ENCODE measurements at regions not wholly inside any gene's neighbourhood (a gene's known extent, or its start where the extent isn't known, plus 50 kb on each side); places are given as distances from the start of the nearest gene placed in this dataset.

GRCh38 chr1:58870298-58870676 lies 86.4 kb upstream of the JUN start (continued):
- peak; percentile 16; the same call in 1 of the 2 replicates for TF ChIP-seq TEAD4 (IDR thresholded peaks at IDR 0.05; ENCODE audit: low read length)
- TF ChIP-seq TEAD4 (CRISPR knock-in tag; IDR thresholded peaks at IDR 0.05; ENCODE audit: borderline replicate concordance): no peak
- TF ChIP-seq FOXA3 (CRISPR knock-in tag; conservative IDR thresholded peaks at IDR 0.05 in 1 of 2, IDR thresholded peaks at IDR 0.05 in 1 of 2): peak in 1 of 2 experiments; percentile 25; a peak in 1 of 4 replicates
- peak; percentile 44 for TF ChIP-seq ZFX (CRISPR knock-in tag; IDR thresholded peaks at IDR 0.05)
- TF ChIP-seq PBX2 (CRISPR knock-in tag; IDR thresholded peaks at IDR 0.05; ENCODE audit: low read depth): no peak
- no peak for TF ChIP-seq PBX2 (tag; conservative IDR thresholded peaks at IDR 0.05; ENCODE audit: low read depth)
- TF ChIP-seq ATF1 (CRISPR knock-in tag; IDR thresholded peaks at IDR 0.05): no peak
- TF ChIP-seq ATF1 (tag; IDR thresholded peaks at IDR 0.05): no peak
- TF ChIP-seq GTF2A2 (tag; IDR thresholded peaks at IDR 0.05): no peak
- TF ChIP-seq TOE1 (IDR thresholded peaks at IDR 0.05; ENCODE audit: borderline replicate concordance): no peak
- no peak for TF ChIP-seq TOE1 (CRISPR knock-in tag; IDR thresholded peaks at IDR 0.05; ENCODE audit: borderline replicate concordance, low read depth)
- no peak for TF ChIP-seq NR2C2 (CRISPR knock-in tag; IDR thresholded peaks at IDR 0.05)
- no peak for TF ChIP-seq NR2C2 (tag; IDR thresholded peaks at IDR 0.05)
- no peak for TF ChIP-seq EP300 (IDR thresholded peaks at IDR 0.05; ENCODE audit: low read length)
- TF ChIP-seq HMBOX1 (IDR thresholded peaks at IDR 0.05): no peak
- no peak for TF ChIP-seq ZNF197 (CRISPR knock-in tag; IDR thresholded peaks at IDR 0.05; ENCODE audit: low read depth)
- TF ChIP-seq SOX6 (IDR thresholded peaks at IDR 0.05): peak; percentile 51
- TF ChIP-seq CXXC5 (CRISPR knock-in tag; IDR thresholded peaks at IDR 0.05): no peak
- TF ChIP-seq ZBTB8A (IDR thresholded peaks at IDR 0.05; ENCODE audit: partially characterized antibody): no peak
- no peak for TF ChIP-seq NR3C1 (CRISPR knock-in tag; IDR thresholded peaks at IDR 0.05)
- no peak for TF ChIP-seq ZBTB26 (CRISPR knock-in tag; IDR thresholded peaks at IDR 0.05)
- TF ChIP-seq PRPF4 (IDR thresholded peaks at IDR 0.05; ENCODE audit: insufficient read depth, low read depth, low read length, poor library complexity, severe bottlenecking): no peak
- TF ChIP-seq, protein P1, sequence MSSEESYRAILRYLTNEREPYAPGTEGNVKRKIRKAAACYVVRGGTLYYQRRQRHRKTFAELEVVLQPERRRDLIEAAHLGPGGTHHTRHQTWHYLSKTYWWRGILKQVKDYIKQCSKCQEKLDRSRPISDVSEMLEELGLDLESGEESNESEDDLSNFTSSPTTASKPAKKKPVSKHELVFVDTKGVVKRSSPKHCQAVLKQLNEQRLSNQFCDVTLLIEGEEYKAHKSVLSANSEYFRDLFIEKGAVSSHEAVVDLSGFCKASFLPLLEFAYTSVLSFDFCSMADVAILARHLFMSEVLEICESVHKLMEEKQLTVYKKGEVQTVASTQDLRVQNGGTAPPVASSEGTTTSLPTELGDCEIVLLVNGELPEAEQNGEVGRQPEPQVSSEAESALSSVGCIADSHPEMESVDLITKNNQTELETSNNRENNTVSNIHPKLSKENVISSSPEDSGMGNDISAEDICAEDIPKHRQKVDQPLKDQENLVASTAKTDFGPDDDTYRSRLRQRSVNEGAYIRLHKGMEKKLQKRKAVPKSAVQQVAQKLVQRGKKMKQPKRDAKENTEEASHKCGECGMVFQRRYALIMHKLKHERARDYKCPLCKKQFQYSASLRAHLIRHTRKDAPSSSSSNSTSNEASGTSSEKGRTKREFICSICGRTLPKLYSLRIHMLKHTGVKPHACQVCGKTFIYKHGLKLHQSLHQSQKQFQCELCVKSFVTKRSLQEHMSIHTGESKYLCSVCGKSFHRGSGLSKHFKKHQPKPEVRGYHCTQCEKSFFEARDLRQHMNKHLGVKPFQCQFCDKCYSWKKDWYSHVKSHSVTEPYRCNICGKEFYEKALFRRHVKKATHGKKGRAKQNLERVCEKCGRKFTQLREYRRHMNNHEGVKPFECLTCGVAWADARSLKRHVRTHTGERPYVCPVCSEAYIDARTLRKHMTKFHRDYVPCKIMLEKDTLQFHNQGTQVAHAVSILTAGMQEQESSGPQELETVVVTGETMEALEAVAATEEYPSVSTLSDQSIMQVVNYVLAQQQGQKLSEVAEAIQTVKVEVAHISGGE (CRISPR knock-in tag; IDR thresholded peaks at IDR 0.05): no peak
